ENCODE measurements at regions not wholly inside any gene's neighbourhood (a gene's known extent, or its start where the extent isn't known, plus 50 kb on each side); places are given as distances from the start of the nearest gene placed in this dataset.

GRCh38 chr11:109731451-109731850 is 309.5 kb downstream of the C11orf87 start:
- no peak overlapping the region for H3K9ac ChIP-seq (ENCODE audit: extremely low read depth, low read length, poor library complexity, severe bottlenecking)
- no peaks in the 10 kb centered on the region for H3K9me3 ChIP-seq (ENCODE audit: control insufficient read depth, low read length)
- H3K27me3 ChIP-seq (ENCODE audit: control insufficient read depth, insufficient read depth, low read length, poor library complexity, severe bottlenecking): no peaks in the 10 kb centered on the region
- Mint-ChIP-seq H3K27ac (no peak overlapping the region), H3K4me1 (peaks cover 4% of the 10 kb centered on the region), H3K36me3 (ENCODE audit: low read depth) (no peaks in the 10 kb centered on the region), H3K27me3 (ENCODE audit: insufficient read depth) (no peaks in the 10 kb centered on the region), H3K4me3 (no peak overlapping the region), H3K9me3 (no peaks in the 10 kb centered on the region)
- DNase-seq: no peak
- H3K4me1 ChIP-seq (ENCODE audit: control insufficient read depth, insufficient read depth, low read length): no peaks in the 10 kb centered on the region
- no peaks in the 10 kb centered on the region for H3K36me3 ChIP-seq (ENCODE audit: control insufficient read depth, insufficient read depth, low read length)
- H3K4me3 ChIP-seq (ENCODE audit: low read length): no peak overlapping the region
- WGBS, 2 experiments (ENCODE audit: insufficient coverage in 1 of 2, insufficient read length in 1 of 2): 93 to 97% methylated on average over 2 to 4 of the region's 4 CpGs
- TF ChIP-seq, protein P1, sequence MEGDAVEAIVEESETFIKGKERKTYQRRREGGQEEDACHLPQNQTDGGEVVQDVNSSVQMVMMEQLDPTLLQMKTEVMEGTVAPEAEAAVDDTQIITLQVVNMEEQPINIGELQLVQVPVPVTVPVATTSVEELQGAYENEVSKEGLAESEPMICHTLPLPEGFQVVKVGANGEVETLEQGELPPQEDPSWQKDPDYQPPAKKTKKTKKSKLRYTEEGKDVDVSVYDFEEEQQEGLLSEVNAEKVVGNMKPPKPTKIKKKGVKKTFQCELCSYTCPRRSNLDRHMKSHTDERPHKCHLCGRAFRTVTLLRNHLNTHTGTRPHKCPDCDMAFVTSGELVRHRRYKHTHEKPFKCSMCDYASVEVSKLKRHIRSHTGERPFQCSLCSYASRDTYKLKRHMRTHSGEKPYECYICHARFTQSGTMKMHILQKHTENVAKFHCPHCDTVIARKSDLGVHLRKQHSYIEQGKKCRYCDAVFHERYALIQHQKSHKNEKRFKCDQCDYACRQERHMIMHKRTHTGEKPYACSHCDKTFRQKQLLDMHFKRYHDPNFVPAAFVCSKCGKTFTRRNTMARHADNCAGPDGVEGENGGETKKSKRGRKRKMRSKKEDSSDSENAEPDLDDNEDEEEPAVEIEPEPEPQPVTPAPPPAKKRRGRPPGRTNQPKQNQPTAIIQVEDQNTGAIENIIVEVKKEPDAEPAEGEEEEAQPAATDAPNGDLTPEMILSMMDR (conservative IDR thresholded peaks at IDR 0.05): no peak
- H3K27ac ChIP-seq (ENCODE audit: low read depth, low read length): no peak overlapping the region

DNA sequence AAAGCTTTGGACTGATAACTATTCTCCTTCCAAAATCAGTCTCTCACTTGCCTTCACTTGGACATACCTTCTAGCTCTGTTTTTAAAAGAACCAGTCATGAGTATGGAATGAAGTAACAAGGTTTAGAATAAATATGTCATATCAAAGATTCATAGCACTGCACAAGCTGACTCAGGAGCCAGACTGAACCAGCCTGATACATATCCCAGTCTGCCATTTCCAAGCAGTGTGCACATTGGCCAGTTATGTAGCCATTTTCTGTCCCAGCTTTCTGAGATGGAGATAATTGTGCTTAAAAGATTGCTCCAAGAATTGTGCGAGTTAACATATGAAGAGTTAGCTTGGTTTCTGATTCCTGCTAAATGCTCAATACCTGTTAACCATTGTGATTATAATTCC is 311.3 kb downstream of the C11orf87 start:
- H3K4me1 Mint-ChIP-seq: peaks cover 4% of the 10 kb centered on the region

DNA sequence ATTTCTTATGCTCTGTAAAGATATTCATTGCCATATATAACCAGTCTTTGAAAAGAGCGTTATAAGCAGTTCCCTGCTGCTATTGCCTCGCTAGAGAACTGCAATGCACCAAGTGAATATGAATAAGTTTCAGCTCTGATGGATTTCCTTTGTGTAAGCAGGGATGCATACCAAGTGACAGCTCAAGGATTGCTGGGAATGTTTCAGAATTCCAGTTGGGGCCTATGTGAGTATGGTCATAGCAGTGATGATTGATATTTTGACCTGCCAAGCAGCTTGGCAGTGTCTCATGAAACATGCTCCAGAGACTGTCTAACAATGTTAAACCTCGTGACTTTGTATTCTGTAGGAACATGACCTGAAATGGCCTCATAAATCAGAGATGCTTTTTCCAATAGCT is 312.6 kb downstream of the C11orf87 start:
- no peak overlapping the region for H3K4me3 Mint-ChIP-seq
- H3K4me1 Mint-ChIP-seq: peaks cover 4% of the 10 kb centered on the region
- no peaks in the 10 kb centered on the region for H3K27me3 Mint-ChIP-seq (ENCODE audit: insufficient read depth)

More for the DNA sequence above, 311.3 kb downstream of the C11orf87 start:
- TF ChIP-seq, protein P1 (conservative IDR thresholded peaks at IDR 0.05): no peak
- no peaks in the 10 kb centered on the region for H3K4me1 ChIP-seq (ENCODE audit: control insufficient read depth, insufficient read depth, low read length)
- H3K27me3 ChIP-seq (ENCODE audit: control insufficient read depth, insufficient read depth, low read length, poor library complexity, severe bottlenecking): no peaks in the 10 kb centered on the region
- H3K27ac Mint-ChIP-seq: no peak overlapping the region
- no peak overlapping the region for H3K27ac ChIP-seq (ENCODE audit: low read depth, low read length)
- WGBS, 2 experiments (ENCODE audit: insufficient coverage in 1 of 2, insufficient read length in 1 of 2): 100% methylated on average over 1 of the region's 1 CpG
- no peaks in the 10 kb centered on the region for H3K36me3 ChIP-seq (ENCODE audit: control insufficient read depth, insufficient read depth, low read length)
- no peak overlapping the region for H3K4me3 Mint-ChIP-seq
- no peaks in the 10 kb centered on the region for H3K27me3 Mint-ChIP-seq (ENCODE audit: insufficient read depth)
- H3K9ac ChIP-seq (ENCODE audit: extremely low read depth, low read length, poor library complexity, severe bottlenecking): no peak overlapping the region
- no peaks in the 10 kb centered on the region for H3K9me3 Mint-ChIP-seq
- H3K9me3 ChIP-seq (ENCODE audit: control insufficient read depth, low read length): no peaks in the 10 kb centered on the region
- no peak for DNase-seq
- H3K36me3 Mint-ChIP-seq (ENCODE audit: low read depth): no peaks in the 10 kb centered on the region
- no peak overlapping the region for H3K4me3 ChIP-seq (ENCODE audit: low read length)

More for the DNA sequence above, 312.6 kb downstream of the C11orf87 start:
- H3K36me3 Mint-ChIP-seq (ENCODE audit: low read depth): no peaks in the 10 kb centered on the region
- Histone ChIP-seq H3K27ac (ENCODE audit: low read depth, low read length) (peak overlapping the region; percentile 67), H3K36me3 (ENCODE audit: control insufficient read depth, insufficient read depth, low read length) (no peaks in the 10 kb centered on the region), H3K27me3 (ENCODE audit: control insufficient read depth, insufficient read depth, low read length, poor library complexity, severe bottlenecking) (no peaks in the 10 kb centered on the region), H3K9ac (ENCODE audit: extremely low read depth, low read length, poor library complexity, severe bottlenecking) (no peak overlapping the region), H3K4me1 (ENCODE audit: control insufficient read depth, insufficient read depth, low read length) (no peaks in the 10 kb centered on the region), H3K4me3 (ENCODE audit: low read length) (no peak overlapping the region), H3K9me3 (ENCODE audit: control insufficient read depth, low read length) (no peaks in the 10 kb centered on the region)
- no peak for DNase-seq
- 64 to 85% methylated on average over 3 of the region's 3 CpGs for WGBS, 2 experiments (ENCODE audit: insufficient coverage in 1 of 2, insufficient read length in 1 of 2)
- TF ChIP-seq, protein P1 (conservative IDR thresholded peaks at IDR 0.05): no peak
- H3K9me3 Mint-ChIP-seq: no peaks in the 10 kb centered on the region
- no peak overlapping the region for H3K27ac Mint-ChIP-seq
